BJ (cell line): ENCODE measurements at regions not wholly inside any gene's neighbourhood (a gene's known extent, or its start where the extent isn't known, plus 50 kb on each side); places are given as distances from the start of the nearest gene placed in this dataset.

Experiments used
- CTCF ChIA-PET: fragments of 350-600 bp; formaldehyde crosslinking; extraction: SDS; loops from one replicate; lab custom pipeline; 2021; ENCODE audit warnings: antibody characterized with exemption, inconsistent platforms; lab: Yijun Ruan, JAX
- POLR2A ChIA-PET: fragments of 300-600 bp; sonication (Branson Sonifier 250); formaldehyde crosslinking; extraction: SDS; loops from one replicate; lab custom pipeline; 2021; ENCODE audit warnings: antibody characterized with exemption; lab: Charles Lee
- DNase-seq: peaks from one replicate; pipeline ENCODE4 v3.0.0-alpha.2; 2011; ENCODE audit warnings: low read depth
- H3K27me3 ChIP-seq: 2 replicates; pipeline ENCODE4 v1.6.0; 2011; ENCODE audit warnings: low read length; ENCODE audit not compliant: control insufficient read depth, insufficient read depth
- H3K36me3 ChIP-seq: 2 replicates; pipeline ENCODE4 v1.5.1; 2011; ENCODE audit warnings: low read length; ENCODE audit not compliant: control insufficient read depth, insufficient read depth
- H3K4me3 ChIP-seq: 2 replicates; pipeline ENCODE4 v1.5.1; 2011; ENCODE audit warnings: low read depth, mild to moderate bottlenecking, control low read depth, low read length
- CTCF ChIP-seq: IDR thresholded peaks from 2 replicates; pipeline ENCODE4 v1.5.1; 2011; ENCODE audit warnings: low read depth, mild to moderate bottlenecking, control low read depth, inconsistent platforms, low read length, moderate library complexity; ENCODE audit not compliant: insufficient read depth

- TF ChIP-seq CTCF, result no peak
- POLR2A ChIA-PET, result no interaction called here
- DNase-seq, result no peak
- H3K36me3 ChIP-seq, result no peaks in the 10 kb centered on the region
- no peak overlapping the region for H3K4me3 ChIP-seq
- H3K27me3 ChIP-seq, result no peaks in the 10 kb centered on the region
- CTCF ChIA-PET, result interaction anchor here (1.7 kb wide), 1 partner anchor 13 kb away, joined by 3 read pairs; no protein-coding TSS in a partner anchor
Observed at GRCh38 chr17:72446525-72447250, 325.9 kb downstream of the SOX9 start.

- CTCF ChIA-PET, result interaction anchor here (1.7 kb wide), 1 partner anchor 14 kb away, joined by 3 read pairs; no protein-coding TSS in a partner anchor
- DNase-seq, result no peak
- POLR2A ChIA-PET, result no interaction called here
Observed at GRCh38 chr17:72447251-72447640, 326.4 kb downstream of the SOX9 start.

GRCh38 chr17:72448019-72448418 is 327.2 kb downstream of the SOX9 start:
- Histone ChIP-seq H3K36me3 (no peaks in the 10 kb centered on the region), H3K27me3 (no peaks in the 10 kb centered on the region), H3K4me3 (no peak overlapping the region)
- ChIA-PET CTCF (interaction anchor here (1.7 kb wide), 1 partner anchor 14 kb away, joined by 3 read pairs; no protein-coding TSS in a partner anchor), POLR2A (no interaction called here)
- no peak for DNase-seq
- no peak for TF ChIP-seq CTCF

More at GRCh38 chr17:72447251-72447640, 326.4 kb downstream of the SOX9 start:
- TF ChIP-seq CTCF, result no peak
- Histone ChIP-seq H3K4me3 (no peak overlapping the region), H3K27me3 (no peaks in the 10 kb centered on the region), H3K36me3 (no peaks in the 10 kb centered on the region)

GRCh38 chr17:72452286-72453173 is 331.7 kb downstream of the SOX9 start:
- Histone ChIP-seq H3K36me3 (no peaks in the 10 kb centered on the region), H3K27me3 (no peaks in the 10 kb centered on the region)
- POLR2A ChIA-PET, result interaction anchor here (0.6 kb wide), 1 partner anchor 66 kb away, joined by 14 read pairs; no protein-coding TSS in a partner anchor

More at GRCh38 chr17:72452286-72453173, 331.7 kb downstream of the SOX9 start:
- DNase-seq, result no peak
- TF ChIP-seq CTCF, result no peak
- no peak overlapping the region for H3K4me3 ChIP-seq
- CTCF ChIA-PET, result interaction anchor here (1.4 to 1.5 kb wide), 3 partner anchors 8 to 29 kb away, joined by 3 to 4 read pairs (median 4); no protein-coding TSS in a partner anchor
